ENCODE measurements at regions not wholly inside any gene's neighbourhood (a gene's known extent, or its start where the extent isn't known, plus 50 kb on each side); places are given as distances from the start of the nearest gene placed in this dataset.

GRCh38 chr22:25368271-25368670, 148.8 kb downstream of the CRYBB2 start:
- intact Hi-C loops (cut with DNase I): no loop called here
- H3K9me3 ChIP-seq: no peaks in the 10 kb centered on the region
- no peaks in the 10 kb centered on the region for H3K27me3 ChIP-seq (ENCODE audit: low read depth)
- ATAC-seq (no peak), DNase-seq (no peak)
- H3K36me3 ChIP-seq: peaks cover 15% of the 10 kb centered on the region
- H3K4me3 ChIP-seq: no peak overlapping the region
- TF ChIP-seq, protein P1, sequence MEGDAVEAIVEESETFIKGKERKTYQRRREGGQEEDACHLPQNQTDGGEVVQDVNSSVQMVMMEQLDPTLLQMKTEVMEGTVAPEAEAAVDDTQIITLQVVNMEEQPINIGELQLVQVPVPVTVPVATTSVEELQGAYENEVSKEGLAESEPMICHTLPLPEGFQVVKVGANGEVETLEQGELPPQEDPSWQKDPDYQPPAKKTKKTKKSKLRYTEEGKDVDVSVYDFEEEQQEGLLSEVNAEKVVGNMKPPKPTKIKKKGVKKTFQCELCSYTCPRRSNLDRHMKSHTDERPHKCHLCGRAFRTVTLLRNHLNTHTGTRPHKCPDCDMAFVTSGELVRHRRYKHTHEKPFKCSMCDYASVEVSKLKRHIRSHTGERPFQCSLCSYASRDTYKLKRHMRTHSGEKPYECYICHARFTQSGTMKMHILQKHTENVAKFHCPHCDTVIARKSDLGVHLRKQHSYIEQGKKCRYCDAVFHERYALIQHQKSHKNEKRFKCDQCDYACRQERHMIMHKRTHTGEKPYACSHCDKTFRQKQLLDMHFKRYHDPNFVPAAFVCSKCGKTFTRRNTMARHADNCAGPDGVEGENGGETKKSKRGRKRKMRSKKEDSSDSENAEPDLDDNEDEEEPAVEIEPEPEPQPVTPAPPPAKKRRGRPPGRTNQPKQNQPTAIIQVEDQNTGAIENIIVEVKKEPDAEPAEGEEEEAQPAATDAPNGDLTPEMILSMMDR (IDR thresholded peaks at IDR 0.05): no peak
- peaks cover 30% of the 10 kb centered on the region for H3K4me1 ChIP-seq
- no peak overlapping the region for H3K27ac ChIP-seq

DNA sequence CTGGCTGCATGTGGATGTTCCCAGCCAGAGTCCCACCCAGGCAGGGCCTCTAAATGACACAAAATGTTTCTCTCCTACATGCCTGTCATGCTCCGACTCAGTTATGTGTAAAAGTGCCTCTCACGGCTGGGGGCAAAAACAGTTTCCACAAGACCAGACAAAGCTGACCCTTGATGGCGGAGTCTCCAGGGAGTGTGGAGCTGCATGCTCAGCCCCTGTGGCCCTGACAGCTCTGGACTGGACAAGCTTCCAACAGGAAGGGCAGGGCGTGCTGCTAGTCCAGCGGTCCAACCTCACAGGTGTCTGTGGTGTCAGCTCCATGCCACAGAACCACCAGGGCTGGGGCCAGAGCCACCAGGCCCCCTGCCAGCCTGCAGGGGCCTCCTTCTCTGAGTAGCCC, 149.6 kb downstream of the CRYBB2 start:
- no peak for ATAC-seq
- Histone ChIP-seq H3K4me3 (no peak overlapping the region), H3K9me3 (no peaks in the 10 kb centered on the region), H3K27ac (no peak overlapping the region), H3K4me1 (peaks cover 25% of the 10 kb centered on the region), H3K27me3 (ENCODE audit: low read depth) (no peaks in the 10 kb centered on the region), H3K36me3 (peaks cover 18% of the 10 kb centered on the region)
- TF ChIP-seq, protein P1 (IDR thresholded peaks at IDR 0.05): no peak
- DNase-seq: no peak
- intact Hi-C loops (cut with DNase I): no loop called here

- peaks cover 24% of the 10 kb centered on the region for H3K36me3 ChIP-seq
- TF ChIP-seq, protein P1 (IDR thresholded peaks at IDR 0.05): no peak
- DNase-seq (no peak), ATAC-seq (no peak)
- H3K27me3 ChIP-seq (ENCODE audit: low read depth): no peaks in the 10 kb centered on the region
- H3K4me3 ChIP-seq: no peak overlapping the region
- H3K27ac ChIP-seq: no peak overlapping the region
- no peaks in the 10 kb centered on the region for H3K9me3 ChIP-seq
- intact Hi-C loops (cut with DNase I): no loop called here
- H3K4me1 ChIP-seq: peaks cover 12% of the 10 kb centered on the region
Observed at GRCh38 chr22:25370322-25370721, 150.9 kb downstream of the CRYBB2 start.

GRCh38 chr22:25372000-25372595, 152.7 kb downstream of the CRYBB2 start:
- TF ChIP-seq, protein P1 (IDR thresholded peaks at IDR 0.05): no peak
- Histone ChIP-seq H3K27me3 (ENCODE audit: low read depth) (no peaks in the 10 kb centered on the region), H3K36me3 (peaks cover 31% of the 10 kb centered on the region), H3K9me3 (no peaks in the 10 kb centered on the region), H3K4me3 (no peak overlapping the region), H3K4me1 (no peaks in the 10 kb centered on the region), H3K27ac (no peak overlapping the region)
- no peak for DNase-seq
- intact Hi-C loops (cut with DNase I): no loop called here
- ATAC-seq: no peak

DNA sequence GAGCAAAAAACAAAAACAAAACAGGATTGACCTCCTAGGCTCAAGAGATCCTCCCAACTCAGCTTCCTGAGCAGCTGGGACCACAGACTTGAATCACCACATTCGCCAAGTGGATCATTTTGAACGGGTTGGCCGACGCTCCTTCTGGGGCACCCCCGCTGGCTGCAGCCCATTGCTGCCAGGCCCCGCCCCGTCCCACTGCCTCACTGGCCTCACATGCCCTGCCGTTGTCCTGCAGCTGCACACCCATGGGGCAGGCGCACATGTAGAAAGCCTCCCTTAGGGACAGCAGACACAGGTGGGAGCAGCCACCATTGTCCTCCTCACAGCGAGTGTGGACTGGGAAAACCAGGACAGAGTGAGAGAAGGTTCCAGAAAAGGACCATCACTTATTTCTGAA, 154.5 kb downstream of the CRYBB2 start:
- H3K36me3 ChIP-seq: peaks cover 44% of the 10 kb centered on the region
- H3K27me3 ChIP-seq (ENCODE audit: low read depth): no peaks in the 10 kb centered on the region
- ATAC-seq (no peak), DNase-seq (no peak)
- intact Hi-C loops (cut with DNase I): no loop called here
- H3K4me3 ChIP-seq: no peak overlapping the region
- TF ChIP-seq, protein P1 (IDR thresholded peaks at IDR 0.05): no peak
- no peaks in the 10 kb centered on the region for H3K4me1 ChIP-seq
- H3K27ac ChIP-seq: no peak overlapping the region
- no peaks in the 10 kb centered on the region for H3K9me3 ChIP-seq
